Hepatocyte (in vitro differentiated cells): ENCODE measurements at regions not wholly inside any gene's neighbourhood (a gene's known extent, or its start where the extent isn't known, plus 50 kb on each side); places are given as distances from the start of the nearest gene placed in this dataset.

Source experiments
- DNase-seq: peaks from one replicate; pipeline ENCODE4 v3.0.0-alpha.2; 2016; ENCODE audit warnings: low spot score
- H2AFZ ChIP-seq: fragments of 200-600 bp; sonication (generic); 2 replicates; pipeline ENCODE4 v1.6.0; 2016; ENCODE audit warnings: antibody characterized with exemption, mild to moderate bottlenecking
- H3K27ac ChIP-seq: fragments of 200-600 bp; sonication (generic); 2 replicates; pipeline ENCODE4 v1.5.1; 2016; ENCODE audit warnings: mild to moderate bottlenecking
- H3K27me3 ChIP-seq: fragments of 200-600 bp; sonication (generic); 2 replicates; pipeline ENCODE4 v1.6.1; 2016
- H3K36me3 ChIP-seq: fragments of 200-600 bp; sonication (generic); replicated peaks from 2 replicates; pipeline ENCODE4 v1.5.1; 2016; ENCODE audit warnings: low read depth; ENCODE audit not compliant: insufficient read depth
- H3K4me1 ChIP-seq: fragments of 200-600 bp; sonication (generic); 2 replicates; pipeline ENCODE4 v1.5.1; 2016; ENCODE audit warnings: mild to moderate bottlenecking, moderate library complexity; ENCODE audit not compliant: insufficient read depth
- H3K4me2 ChIP-seq: fragments of 200-600 bp; sonication (generic); 2 replicates; pipeline ENCODE4 v1.6.0; 2016
- H3K4me3 ChIP-seq: fragments of 200-600 bp; sonication (generic); 2 replicates; pipeline ENCODE4 v1.5.1; 2016; ENCODE audit warnings: mild to moderate bottlenecking
- H3K79me2 ChIP-seq: fragments of 200-600 bp; sonication (generic); 2 replicates; pipeline ENCODE4 v1.6.0; 2017; ENCODE audit warnings: mild to moderate bottlenecking
- H3K9me2 ChIP-seq: fragments of 200-600 bp; sonication (generic); replicated peaks from 2 replicates; pipeline ENCODE4 v1.6.0; 2017; ENCODE audit warnings: mild to moderate bottlenecking; ENCODE audit not compliant: insufficient read depth
- H3K9me3 ChIP-seq: fragments of 200-600 bp; sonication (generic); 2 replicates; pipeline ENCODE4 v1.5.1; 2016; ENCODE audit warnings: low read depth, mild to moderate bottlenecking
- H4K20me1 ChIP-seq: fragments of 200-600 bp; sonication (generic); 2 replicates; pipeline ENCODE4 v1.6.0; 2016; ENCODE audit warnings: mild to moderate bottlenecking; ENCODE audit not compliant: insufficient read depth, poor library complexity, severe bottlenecking
- EZH2 ChIP-seq: fragments of 200-600 bp; sonication (generic); IDR thresholded peaks from 2 replicates; pipeline ENCODE4 v1.6.1; 2016; ENCODE audit warnings: antibody characterized with exemption, mild to moderate bottlenecking, borderline replicate concordance
- EZH2phosphoT487 ChIP-seq: fragments of 200-600 bp; sonication (generic); IDR thresholded peaks from one replicate; pipeline ENCODE4 v1.6.1; 2018; ENCODE audit warnings: antibody characterized with exemption, mild to moderate bottlenecking, low read depth, moderate library complexity; ENCODE audit not compliant: unreplicated experiment, severe bottlenecking
- WGBS: methylation state at CpG from one replicate; pipeline ENCODE4 v1.1.6; 2016; ENCODE audit warnings: low lambda C conversion rate; ENCODE audit errors: missing lambda C conversion rate; 5-methylcytosine and 5-hydroxymethylcytosine counted together
- TF ChIP-seq, protein P1 (sequence below): fragments of 200-600 bp; sonication (generic); IDR thresholded peaks from 2 replicates; pipeline ENCODE4 v1.5.1; 2016; ENCODE audit warnings: antibody characterized with exemption, mild to moderate bottlenecking; ENCODE audit not compliant: poor library complexity

DNA sequence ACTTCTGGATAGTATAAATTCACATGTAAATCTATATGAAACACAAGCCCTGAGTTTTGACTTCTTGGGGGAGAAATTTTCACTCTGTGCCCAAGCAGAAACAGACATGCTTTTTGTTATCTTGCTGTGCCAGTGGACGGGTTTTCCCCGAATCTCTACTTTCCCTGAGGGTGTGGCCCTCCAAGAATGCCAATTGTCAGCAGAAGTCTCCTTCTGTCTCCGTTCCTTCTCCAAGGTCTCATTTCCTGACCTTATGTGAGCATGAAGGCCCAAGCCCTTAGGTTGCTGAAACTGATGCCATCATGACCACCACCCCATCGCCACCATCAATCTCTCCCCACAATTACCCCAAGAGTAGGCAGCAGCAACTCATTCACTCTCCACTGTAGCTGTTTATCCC lies 253.8 kb downstream of the XXYLT1 start:
- no peak overlapping the region for H3K27ac ChIP-seq
- no peaks in the 10 kb centered on the region for H3K36me3 ChIP-seq
- H3K9me2 ChIP-seq, result no peaks in the 10 kb centered on the region
- H2AFZ ChIP-seq, result no peak overlapping the region
- no peak overlapping the region for H3K4me3 ChIP-seq
- H3K27me3 ChIP-seq, result no peaks in the 10 kb centered on the region
- H4K20me1 ChIP-seq, result no peaks in the 10 kb centered on the region
- H3K79me2 ChIP-seq, result no peaks in the 10 kb centered on the region
- DNase-seq, result no peak
- no peak overlapping the region for H3K4me2 ChIP-seq
- WGBS, result 85% methylated on average over 4 of the region's 4 CpGs
- no peaks in the 10 kb centered on the region for H3K4me1 ChIP-seq
- TF ChIP-seq, protein P1, sequence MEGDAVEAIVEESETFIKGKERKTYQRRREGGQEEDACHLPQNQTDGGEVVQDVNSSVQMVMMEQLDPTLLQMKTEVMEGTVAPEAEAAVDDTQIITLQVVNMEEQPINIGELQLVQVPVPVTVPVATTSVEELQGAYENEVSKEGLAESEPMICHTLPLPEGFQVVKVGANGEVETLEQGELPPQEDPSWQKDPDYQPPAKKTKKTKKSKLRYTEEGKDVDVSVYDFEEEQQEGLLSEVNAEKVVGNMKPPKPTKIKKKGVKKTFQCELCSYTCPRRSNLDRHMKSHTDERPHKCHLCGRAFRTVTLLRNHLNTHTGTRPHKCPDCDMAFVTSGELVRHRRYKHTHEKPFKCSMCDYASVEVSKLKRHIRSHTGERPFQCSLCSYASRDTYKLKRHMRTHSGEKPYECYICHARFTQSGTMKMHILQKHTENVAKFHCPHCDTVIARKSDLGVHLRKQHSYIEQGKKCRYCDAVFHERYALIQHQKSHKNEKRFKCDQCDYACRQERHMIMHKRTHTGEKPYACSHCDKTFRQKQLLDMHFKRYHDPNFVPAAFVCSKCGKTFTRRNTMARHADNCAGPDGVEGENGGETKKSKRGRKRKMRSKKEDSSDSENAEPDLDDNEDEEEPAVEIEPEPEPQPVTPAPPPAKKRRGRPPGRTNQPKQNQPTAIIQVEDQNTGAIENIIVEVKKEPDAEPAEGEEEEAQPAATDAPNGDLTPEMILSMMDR, result no peak
- no peak for TF ChIP-seq EZH2
- no peak for TF ChIP-seq EZH2phosphoT487
- no peaks in the 10 kb centered on the region for H3K9me3 ChIP-seq
